HG03571 (cell line): ENCODE measurements at regions not wholly inside any gene's neighbourhood (a gene's known extent, or its start where the extent isn't known, plus 50 kb on each side); places are given as distances from the start of the nearest gene placed in this dataset.
"Not testable (repeated sequence)": the region's sequence is repeated elsewhere in the genome, so short reads cannot be mapped to it uniquely, and the experiment has no call there.

ENCODE experiments used
- ATAC-seq: cut with Tn5 transposase; IDR thresholded peaks from one replicate; pipeline ENCODE4 v1.9.1; 2021; ENCODE audit not compliant: unreplicated experiment

DNA sequence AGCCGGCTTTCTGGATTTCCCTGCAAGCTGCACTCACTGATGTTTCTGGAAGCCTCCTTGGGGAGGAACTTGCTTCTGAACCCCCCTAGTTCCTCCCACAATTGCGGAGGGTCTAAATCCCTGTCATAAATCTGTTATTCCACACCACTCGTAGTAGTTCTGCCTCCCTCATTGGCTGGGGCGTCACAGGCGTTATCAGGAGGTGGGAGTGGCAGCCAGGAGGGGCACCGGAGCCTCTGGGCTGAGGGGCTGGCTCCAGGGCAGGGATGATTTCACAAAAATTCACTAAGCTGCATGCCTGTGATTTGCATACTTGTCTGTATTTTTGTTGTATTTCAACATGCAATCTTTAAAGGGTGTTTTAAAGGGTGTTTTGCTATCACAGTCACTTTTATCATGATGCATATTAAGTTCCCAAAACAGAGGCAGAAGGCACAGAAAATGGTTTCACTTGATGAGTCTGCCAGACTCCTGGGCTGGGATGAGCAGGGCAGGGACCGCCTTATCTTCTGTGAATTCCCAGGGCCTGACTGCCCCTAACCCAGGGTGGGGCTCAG is 176.2 kb upstream of the FOXF1 start:
- ATAC-seq = no peak

DNA sequence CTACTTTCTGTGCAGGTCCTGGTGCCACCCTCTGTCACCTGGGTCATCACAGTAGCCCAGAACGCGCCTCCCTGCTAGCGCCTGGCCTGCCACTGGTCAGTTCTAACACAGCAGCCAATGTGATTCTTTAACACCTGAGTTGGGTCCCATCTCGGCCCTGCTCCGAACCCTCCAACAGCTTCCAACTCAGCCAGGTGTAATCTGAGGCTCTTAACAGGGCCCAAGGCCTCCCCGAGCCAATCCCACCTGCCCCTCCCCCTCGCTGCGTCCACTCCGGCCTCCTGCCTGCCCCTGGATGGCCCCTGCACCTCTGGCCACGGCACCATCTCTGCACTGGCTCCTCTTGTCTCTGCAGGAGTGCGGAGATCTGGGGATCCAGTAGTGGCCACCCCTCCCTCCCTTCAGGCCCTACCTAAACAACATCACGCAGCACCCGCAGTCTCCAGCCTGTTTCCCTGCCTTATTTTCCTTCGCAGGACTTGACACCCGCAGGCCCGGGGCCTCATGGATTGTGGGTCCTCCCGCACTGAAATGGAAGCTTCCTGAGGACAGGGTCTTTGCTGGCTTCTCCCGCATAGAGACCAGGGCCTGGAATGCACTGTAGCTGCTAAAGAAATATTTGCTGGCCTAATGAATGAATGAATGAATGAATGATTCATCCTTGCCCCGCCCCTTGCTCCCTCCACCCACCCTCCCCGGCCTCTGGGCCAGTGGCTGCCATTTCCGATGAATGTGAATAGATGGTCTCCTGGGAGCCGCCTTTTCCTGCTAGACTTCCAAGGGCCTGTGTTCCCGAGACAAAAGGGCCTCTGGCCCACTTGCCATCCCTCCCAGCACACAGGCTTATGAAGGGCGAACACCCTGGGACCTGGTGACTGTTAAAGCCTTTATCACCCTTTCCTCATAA is 174.8 kb upstream of the FOXF1 start:
- ATAC-seq = no peak

DNA sequence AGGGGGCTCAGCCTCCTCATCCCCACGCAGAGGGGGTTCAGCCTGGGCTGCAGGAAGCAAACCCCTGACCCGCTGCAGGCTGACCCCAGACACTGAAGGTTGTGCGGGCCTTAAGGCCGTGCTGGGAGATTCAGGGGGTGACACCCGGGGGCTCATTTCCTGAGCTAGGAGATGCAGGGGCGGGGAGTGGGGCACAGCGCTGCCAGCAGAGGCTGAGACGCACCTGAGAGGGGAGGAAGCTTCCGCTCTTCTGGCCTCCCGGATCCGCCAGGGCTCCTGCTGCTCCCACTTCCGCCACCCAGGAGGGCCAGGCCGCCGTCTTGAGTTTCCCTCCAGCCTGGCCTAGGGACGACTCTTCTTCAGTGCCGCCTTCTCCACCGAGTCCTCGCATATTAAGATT is 173.2 kb upstream of the FOXF1 start:
- no peak for ATAC-seq

DNA sequence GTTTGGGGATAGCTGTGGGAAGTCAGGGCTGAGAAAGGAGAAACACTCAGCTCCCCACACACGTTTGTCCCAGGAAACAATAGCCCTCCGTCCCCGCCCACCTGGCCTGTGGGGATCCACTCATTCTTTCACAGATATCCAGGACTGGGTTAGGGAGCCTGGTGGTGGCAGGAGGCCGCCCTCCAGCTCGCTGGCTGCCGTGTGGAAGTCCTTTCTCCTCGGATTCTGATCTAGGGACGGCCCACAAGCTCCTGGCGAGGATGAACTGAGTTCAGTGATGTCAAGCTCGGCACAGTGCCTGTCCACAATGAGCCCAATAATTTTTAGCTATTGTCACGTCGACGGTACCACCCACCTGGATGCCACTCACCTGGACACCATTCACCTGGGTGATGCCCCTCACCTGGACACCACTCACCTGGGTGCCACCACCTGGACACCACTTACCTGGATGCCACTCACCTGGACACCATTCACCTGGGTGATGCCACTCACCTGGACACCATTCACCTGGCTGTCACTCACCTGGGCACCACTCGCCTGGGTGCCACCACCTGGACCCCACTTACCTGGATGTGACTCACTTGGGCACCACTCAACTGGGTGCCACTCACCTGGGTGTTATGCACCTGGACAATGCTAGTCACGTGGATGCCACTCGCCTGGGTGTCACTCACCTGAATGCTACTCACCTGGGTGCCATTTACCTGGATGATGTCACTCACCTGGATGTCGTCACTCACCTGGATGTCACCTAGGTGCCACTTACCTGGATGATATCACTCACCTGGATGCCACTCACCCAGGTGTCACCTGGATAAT is 172.5 kb upstream of the FOXF1 start:
- ATAC-seq = no peak

DNA sequence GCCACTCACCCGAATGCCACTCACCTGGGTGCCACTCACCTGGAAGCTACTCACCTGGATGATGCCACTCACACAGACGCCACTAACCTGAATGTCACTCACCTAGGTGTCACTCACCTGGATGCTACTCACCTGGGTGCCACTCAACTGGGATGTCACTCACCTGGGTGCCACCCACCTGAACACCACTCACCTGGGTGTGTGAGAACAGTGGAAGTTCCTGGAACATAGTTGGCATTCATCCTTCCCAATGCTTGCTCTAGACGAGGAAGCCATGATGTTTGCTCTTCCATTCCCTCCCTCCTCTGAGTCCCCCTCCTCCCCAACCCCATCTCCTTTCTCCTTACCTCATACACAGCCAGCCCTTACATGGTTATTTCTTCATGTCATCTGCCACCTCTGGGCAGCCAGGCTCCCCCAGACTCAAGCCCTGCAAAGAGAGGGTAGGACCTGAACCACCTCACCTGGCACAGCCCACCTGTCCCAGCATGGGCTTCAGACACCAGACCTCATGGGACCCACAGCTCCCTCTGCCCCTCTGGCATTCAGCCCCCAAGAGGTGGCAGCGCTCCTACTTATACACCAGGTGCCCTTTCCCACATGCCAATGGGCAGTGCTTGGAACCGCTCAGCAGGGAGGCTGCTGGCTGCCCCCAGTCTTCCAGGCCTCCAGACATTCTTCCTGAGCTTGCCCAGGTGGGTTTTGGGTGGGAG is 171.8 kb upstream of the FOXF1 start:
- no peak for ATAC-seq

DNA sequence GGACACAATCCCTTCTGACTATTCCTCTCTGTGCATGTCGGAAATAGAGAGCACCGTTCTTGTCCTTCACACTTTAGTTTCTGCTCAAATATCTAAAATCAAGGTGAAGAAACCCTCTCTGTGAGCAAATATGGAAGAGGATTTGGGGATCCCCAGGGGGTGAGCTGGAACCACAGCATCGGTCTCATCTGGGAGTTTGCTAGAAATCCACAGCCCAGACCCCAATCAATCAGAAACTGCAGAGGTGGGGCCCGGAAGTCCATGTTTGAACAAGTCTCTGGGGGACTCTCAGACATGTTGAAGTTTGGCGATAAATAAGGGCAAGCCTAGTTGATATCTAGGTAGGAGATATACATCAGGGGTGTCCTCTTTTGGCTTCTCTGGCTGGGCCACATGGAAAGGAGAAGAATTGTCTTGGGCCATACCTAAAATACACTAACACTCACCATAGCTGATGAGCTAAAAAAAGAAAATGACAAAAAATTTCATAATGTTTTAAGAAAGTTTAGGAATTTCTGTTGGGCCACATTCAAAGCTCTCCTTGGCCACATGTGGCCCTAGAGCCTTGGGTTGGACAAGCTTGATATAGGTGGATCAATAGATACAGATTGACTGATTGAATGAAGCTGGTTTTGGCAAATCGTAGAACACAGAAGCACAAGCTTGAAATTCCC is 168.0 kb upstream of the FOXF1 start:
- ATAC-seq = no peak

DNA sequence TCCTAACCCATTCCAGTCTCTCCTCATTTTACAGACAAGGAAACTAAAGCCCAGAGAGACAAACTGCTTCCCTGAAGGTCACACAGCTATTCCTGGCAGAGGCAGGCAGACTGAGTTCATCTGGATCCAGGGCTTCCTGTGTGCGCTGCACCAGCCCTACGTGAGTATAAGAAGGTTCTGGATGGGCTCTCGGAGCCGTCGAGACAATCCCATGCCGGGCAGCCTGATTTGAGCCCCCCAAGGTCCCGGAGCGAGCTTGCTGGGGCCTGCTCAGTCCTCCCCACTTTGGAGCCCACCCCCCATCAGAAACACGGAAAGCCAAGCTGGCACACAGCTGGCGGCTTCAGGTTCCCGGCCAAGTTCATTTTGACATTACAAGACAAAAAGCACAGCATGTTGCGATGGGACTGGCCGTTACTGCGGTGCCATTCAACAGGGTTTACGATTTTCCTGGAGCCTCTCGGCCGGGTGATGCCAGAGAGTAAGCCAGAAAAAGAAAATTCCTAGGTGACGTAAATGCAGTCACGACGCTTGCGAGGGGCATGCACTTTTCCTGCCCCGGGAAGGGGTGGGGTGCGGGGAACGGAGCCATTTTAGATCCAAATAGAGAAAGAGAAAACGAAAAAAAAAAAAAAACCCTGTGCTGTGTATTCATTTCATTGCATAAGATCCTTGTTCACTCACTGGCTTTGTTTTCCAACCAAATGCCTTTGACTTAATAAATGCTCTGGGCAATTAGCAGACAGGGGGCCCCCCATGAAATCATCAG is 167.1 kb upstream of the FOXF1 start:
- no peak for ATAC-seq

DNA sequence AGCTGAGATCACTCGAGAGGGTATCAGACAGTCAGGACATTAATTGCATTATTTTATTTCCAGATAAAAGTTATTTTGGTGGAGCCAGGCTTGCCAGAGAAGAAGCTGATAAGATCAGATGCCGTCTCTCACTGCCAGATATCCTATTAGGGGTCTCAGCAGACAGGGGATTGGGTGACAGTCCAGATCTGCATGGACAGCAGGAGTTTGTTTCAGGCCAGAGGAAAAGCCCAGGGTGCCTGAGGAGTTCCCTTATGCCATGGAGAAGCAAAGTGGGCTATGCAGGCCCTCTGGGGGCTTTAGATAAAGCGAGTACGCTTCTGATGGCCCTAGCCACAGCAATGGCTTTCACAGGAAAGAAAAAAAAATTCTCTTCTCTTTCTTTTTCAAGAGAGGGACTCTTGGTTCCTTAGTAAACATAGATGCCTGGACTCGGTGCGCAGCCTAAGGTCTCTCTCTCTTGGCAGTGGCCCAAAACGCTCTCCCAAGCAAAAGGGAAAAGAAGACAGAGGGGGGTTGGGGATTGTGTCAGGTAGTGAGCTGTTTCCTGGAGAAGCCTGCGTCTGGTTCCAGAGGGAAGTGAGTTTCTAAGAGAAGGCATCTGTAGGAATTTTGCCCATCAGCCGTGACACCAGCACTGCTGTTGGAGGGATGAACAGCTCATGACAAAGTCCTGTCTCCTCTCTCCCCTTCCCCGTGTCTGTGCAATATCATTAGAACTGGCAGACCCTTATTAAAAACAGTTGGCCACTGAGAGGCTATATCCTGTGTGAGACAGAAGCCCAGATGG is 166.3 kb upstream of the FOXF1 start:
- ATAC-seq = no peak

DNA sequence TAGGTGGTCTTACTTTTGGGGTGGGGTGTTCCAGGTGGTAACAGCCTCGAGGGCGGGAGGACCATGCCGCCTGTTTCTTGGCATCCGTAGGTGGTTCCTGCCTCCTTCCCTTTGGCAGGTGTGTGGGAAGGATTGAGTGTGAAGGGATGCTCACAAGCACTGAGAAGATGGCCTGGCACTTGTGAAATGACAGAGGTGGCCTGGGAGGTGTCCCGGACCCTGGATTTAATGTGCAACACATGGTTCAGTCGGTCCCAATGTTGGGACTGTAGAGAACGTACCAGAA is 165.8 kb upstream of the FOXF1 start:
- no peak for ATAC-seq

DNA sequence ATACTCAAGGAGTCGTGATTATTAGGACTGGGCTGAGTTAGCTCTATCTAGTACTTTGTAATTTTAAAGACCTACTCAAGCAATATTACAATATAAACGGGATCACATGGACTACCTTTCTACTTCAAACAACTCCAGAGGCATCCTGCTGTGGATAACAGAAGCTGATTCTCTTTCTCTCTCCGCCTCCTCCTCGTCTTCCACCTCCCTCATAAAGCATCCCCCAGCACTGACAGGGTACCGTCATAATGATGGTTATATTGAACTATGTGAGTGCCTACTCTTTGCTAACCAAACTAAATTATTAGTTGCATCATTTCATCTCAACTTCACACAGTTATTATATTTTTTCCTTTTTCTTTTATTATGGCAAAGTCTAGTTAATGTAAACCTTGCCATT is 165.4 kb upstream of the FOXF1 start:
- ATAC-seq = no peak

DNA sequence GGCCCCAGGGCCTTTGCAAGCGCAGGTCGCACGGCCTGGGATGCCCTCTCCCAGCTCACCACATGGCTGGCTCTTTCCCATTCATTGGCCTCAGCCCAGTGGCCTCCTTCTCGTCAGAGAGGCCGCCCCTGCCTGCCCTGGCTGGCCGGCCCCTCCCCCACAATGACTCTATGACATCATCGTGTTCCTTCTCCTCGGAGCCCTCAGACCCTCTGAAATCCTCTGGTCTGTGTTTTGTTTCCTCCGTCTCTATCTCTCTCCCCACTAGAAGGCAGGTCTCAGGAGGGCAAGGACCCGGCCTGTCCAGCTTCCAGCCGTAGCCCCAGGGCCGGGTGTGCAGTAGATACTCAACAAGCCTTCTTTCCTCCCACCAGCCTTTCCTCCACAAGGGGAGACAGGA is 164.8 kb upstream of the FOXF1 start:
- ATAC-seq = no peak

DNA sequence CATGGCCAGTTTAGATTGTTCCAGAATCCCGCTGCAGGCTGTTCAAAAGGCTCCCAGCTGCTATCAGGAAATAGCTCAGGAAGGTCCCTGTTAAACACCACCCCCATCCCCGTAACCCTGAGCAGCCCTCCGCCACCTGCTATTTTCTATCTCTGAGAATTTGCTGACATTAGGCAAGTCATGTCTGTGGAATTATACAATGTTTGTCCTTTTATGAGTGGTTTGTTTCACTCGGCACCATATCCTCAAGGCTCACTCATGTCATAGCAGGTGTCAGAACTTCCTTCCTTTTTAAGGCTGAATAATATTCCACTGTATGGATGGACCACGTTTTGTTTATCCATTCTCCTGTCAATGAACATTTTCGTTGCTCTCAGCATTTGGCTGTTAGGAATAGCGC is 164.3 kb upstream of the FOXF1 start:
- no peak for ATAC-seq

DNA sequence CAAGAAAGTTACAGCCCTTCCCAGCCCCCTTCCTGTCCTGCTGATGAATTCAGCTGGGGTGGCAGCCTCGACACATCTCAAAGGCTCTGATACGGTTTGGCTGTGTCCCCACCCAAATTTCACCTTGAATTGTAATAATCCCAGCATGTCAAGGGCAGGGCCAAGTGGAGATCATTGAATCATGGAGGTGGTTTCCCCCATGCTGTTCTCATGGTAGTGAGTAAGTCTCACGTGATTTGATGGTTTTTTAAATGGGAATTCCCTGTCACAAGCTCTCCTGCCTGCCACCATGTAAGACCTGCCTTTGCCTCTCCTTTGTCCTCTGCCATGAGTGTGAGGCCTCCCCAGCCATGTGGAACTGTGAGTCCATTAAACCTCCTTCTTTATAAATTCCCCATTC is 163.2 kb upstream of the FOXF1 start:
- no peak for ATAC-seq

DNA sequence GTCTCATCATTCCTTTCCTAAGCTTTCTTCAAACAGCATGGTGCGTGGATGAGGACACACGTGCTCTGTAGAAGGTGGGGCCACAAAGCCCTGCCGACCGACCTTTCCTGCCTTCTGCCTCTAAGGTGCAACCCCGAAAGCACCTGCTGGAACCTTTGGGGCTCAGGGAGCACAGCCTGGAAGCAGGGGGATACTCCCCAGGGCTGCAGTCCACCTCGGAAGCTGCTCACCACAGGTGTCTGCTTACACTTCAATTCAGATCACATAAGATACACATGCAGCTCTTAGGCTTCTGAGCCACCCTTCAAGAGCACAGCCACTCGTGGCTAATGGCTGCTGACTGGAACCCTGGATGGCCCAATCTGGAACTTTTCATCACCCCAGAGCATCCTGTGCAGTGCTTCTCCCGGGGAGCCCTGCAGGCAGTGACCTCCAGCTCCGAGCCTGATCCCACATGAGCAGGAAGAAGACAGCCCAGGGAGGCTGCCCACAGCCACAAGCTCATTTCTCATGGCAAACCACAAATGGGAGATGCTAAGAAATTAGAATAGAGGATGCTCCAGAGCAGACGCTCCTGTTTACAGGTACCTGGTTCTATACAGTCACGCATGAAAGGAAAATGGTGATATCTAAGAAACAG is 162.3 kb upstream of the FOXF1 start:
- no peak for ATAC-seq

DNA sequence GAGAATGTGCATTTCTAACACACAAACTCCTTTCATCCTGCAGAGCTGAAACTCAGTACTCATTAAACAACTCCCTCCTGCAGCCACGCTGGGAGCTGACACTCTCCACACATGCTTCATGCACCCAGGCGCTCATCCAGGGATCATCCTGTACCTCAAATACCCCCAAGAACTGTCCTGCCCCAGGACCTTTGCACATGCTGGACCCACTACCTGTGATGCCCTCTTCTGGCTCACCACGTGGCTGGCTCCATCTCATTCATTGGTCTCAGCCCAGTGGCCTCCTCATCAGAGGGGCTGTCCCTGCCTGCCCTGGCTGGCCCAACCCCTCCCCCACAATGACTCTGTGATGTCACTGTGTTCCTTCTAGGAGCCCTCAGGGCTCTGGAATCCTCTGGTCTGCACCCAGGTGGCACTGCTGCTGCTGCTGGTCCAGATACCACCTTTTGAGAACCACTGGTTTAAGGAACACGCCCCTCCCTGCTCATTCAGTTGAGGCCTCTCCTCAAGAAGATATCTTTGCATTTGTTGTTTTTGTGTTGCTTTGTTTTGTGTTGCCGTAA is 160.9 kb upstream of the FOXF1 start:
- no peak for ATAC-seq

DNA sequence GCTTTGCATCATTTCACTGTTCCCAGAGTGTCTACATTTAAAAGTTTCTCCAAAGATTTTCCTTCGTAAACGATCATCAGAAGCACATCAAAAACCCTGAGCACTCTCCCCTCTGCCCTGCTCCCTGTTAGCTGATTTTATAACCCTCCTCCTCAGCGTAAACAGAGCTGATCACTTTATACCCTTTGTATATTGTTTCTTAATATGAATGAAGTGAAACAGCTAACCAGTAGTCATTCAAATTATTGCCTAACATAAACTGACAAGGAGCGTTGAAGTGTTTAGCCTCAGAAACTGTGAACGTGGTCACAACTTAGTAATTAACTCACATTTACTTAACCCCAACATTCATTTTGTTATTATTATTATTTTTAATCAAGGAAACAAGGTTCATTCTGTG is 160.0 kb upstream of the FOXF1 start:
- no peak for ATAC-seq

DNA sequence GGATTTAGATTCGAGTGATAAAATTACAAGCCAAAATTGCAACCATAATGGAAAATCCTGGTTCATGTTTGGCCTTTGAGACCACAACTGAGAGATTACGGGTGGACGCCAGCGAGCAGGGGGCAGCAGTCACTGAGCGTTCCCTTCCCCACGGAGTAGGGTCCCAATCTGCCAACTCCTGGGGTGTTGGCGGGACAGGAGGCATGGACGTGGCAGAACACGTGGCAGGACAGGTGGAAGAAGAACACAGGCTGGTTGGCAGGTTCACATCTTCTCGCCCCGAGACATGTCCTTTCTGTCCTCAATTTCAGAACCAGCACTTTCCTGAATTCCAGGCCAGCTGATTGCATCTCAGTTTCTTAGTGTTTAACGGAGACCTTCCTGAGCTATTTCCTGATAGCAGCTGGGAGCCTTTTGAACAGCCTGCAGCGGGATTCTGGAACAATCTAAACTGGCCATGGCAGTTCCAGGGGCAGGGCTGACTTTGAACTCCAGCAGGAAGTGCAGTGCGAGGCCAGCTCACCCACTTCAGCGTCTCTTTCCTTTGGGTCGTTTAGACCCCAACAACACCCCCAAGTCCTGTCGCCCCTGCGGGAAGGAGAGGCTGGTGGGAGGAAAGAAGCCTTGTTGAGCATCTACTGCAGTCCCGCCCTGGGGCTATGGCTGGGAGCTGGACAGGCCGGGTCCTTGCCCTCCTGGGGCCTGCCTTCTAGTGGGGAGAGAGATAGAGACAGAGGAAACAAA is 159.1 kb upstream of the FOXF1 start:
- no peak for ATAC-seq

DNA sequence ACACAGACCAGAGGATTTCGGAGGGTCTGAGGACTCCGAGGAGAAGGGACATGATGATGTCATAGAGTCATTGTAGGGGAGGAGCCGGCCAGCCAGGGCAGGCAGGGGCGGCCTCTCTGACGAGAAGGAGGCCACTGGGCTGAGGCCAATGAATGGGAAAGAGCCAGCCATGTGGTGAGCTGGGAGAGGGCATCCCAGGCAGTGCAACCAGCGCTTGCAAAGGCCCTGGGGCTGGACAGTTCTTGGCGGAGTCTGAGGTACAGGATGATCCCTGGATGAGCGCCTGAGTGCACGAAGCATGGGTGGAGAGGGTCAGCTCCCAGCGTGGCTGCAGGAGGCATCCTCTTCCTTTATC is 158.6 kb upstream of the FOXF1 start:
- ATAC-seq = not testable (repeated sequence)
